SK-N-SH (cell line): ENCODE measurements at regions not wholly inside any gene's neighbourhood (a gene's known extent, or its start where the extent isn't known, plus 50 kb on each side); places are given as distances from the start of the nearest gene placed in this dataset.

Source experiments
- CTCF ChIA-PET: fragments of 300-600, 350-600 bp; formaldehyde crosslinking; extraction: SDS; loops from one replicate; lab custom pipeline; 2021; lab: Yijun Ruan, JAX
- POLR2A ChIA-PET: fragments of 350-600 bp; sonication (Branson Sonifier 250); formaldehyde crosslinking; extraction: SDS; loops from one replicate; lab custom pipeline; 2020; ENCODE audit warnings: antibody characterized with exemption, inconsistent platforms; lab: Yijun Ruan, JAX
- DNase-seq: peaks from one replicate; pipeline ENCODE4 v3.0.0; 2012
- H2AFZ ChIP-seq: fragments of 200-600 bp; sonication (generic); 2 replicates; pipeline ENCODE4 v1.8.1; 2016; ENCODE audit warnings: antibody characterized with exemption, mild to moderate bottlenecking, low read depth
- H3F3A ChIP-seq: fragments of 200-600 bp; sonication (generic); replicated peaks from 2 replicates; pipeline ENCODE3; 2016; ENCODE audit warnings: antibody characterized with exemption, mild to moderate bottlenecking; ENCODE audit not compliant: insufficient read depth
- H3K27ac ChIP-seq, 2 experiments: fragments of 200-500 bp in 1 of 2; fragments of 200-600 bp in 1 of 2; sonication (Bioruptor generic) in 1 of 2; sonication (generic), shearing (Covaris generic) in 1 of 2; 2 replicates each; pipeline versions ENCODE4 v1.5.1 to v1.6.1; 2014 to 2016; ENCODE audit warnings: low read depth in 2 of 2, inconsistent platforms in 1 of 2, low read length in 1 of 2, mild to moderate bottlenecking in 1 of 2, mixed read lengths in 1 of 2
- H3K27me3 ChIP-seq: fragments of 200-600 bp; sonication (generic), shearing (Covaris generic); 2 replicates; pipeline ENCODE4 v1.6.1; 2016; ENCODE audit warnings: mixed run types; ENCODE audit not compliant: insufficient read depth
- H3K36me3 ChIP-seq, 2 experiments: fragments of 200-500 bp in 1 of 2; fragments of 200-600 bp in 1 of 2; sonication (Bioruptor generic) in 1 of 2; sonication (generic) in 1 of 2; replicated peaks in 1 of 2; 2 replicates each; pipeline versions ENCODE3 to v1.5.1; 2014 to 2016; ENCODE audit warnings: low read length in 1 of 2, mild to moderate bottlenecking in 1 of 2; ENCODE audit not compliant: insufficient read depth in 2 of 2, control insufficient read depth in 1 of 2
- H3K4me1 ChIP-seq, 2 experiments: fragments of 200-500 bp in 1 of 2; fragments of 200-600 bp in 1 of 2; sonication (Bioruptor generic) in 1 of 2; sonication (generic), shearing (Covaris generic) in 1 of 2; 2 replicates each; pipeline versions ENCODE4 v1.5.1 to v1.6.1; 2014 to 2016; ENCODE audit warnings: low read depth in 1 of 2, low read length in 1 of 2, mixed run types in 1 of 2; ENCODE audit not compliant: insufficient read depth in 2 of 2, control insufficient read depth in 1 of 2
- H3K4me2 ChIP-seq: fragments of 200-600 bp; sonication (generic), shearing (Covaris generic); 2 replicates; pipeline ENCODE4 v1.6.1; 2017; ENCODE audit warnings: mixed run types
- H3K4me3 ChIP-seq, 2 experiments: fragments of 200-500 bp in 1 of 2; fragments of 200-600 bp in 1 of 2; sonication (Bioruptor generic) in 1 of 2; sonication (generic), shearing (Covaris generic) in 1 of 2; 2 replicates each; pipeline versions ENCODE4 v1.5.1 to v1.8.1; 2014 to 2016; ENCODE audit warnings: low read depth in 2 of 2, inconsistent platforms in 1 of 2, low read length in 1 of 2, mild to moderate bottlenecking in 1 of 2, mixed read lengths in 1 of 2, moderate library complexity in 1 of 2
- H3K79me2 ChIP-seq: fragments of 200-600 bp; sonication (generic); 2 replicates; pipeline ENCODE4 v1.8.1; 2017; ENCODE audit warnings: mild to moderate bottlenecking; ENCODE audit not compliant: insufficient read depth
- H3K9ac ChIP-seq: fragments of 200-600 bp; sonication (generic); 2 replicates; pipeline ENCODE4 v1.6.1; 2017; ENCODE audit warnings: mixed run types
- H3K9me2 ChIP-seq: fragments of 200-600 bp; sonication (generic); 2 replicates; pipeline ENCODE4 v1.6.1; 2017; ENCODE audit warnings: mixed run types
- H3K9me3 ChIP-seq: fragments of 200-600 bp; sonication (generic); 2 replicates; pipeline ENCODE4 v1.6.1; 2017; ENCODE audit warnings: mixed run types, mild to moderate bottlenecking, moderate library complexity
- H4K20me1 ChIP-seq: fragments of 200-600 bp; sonication (generic); 2 replicates; pipeline ENCODE4 v1.6.1; 2017; ENCODE audit warnings: mild to moderate bottlenecking, mixed run types; ENCODE audit not compliant: insufficient read depth
- CHD2 ChIP-seq: fragments of 150-350 bp; IDR thresholded peaks from 2 replicates; pipeline ENCODE4 v1.6.1; 2018; ENCODE audit warnings: low read length; ENCODE audit not compliant: partially characterized antibody
- CTCF ChIP-seq: fragments of 200-600 bp; sonication (generic); IDR thresholded peaks from 2 replicates; pipeline ENCODE4 v1.6.1; 2017; ENCODE audit warnings: antibody characterized with exemption, mild to moderate bottlenecking, moderate library complexity
- FOXM1 ChIP-seq: IDR thresholded peaks from 2 replicates; pipeline ENCODE4 v1.4.0; 2012; ENCODE audit warnings: low read depth, mild to moderate bottlenecking
- GATA2 ChIP-seq: sonication (generic); formaldehyde crosslinking; IDR thresholded peaks from 2 replicates; pipeline ENCODE4 v1.5.0; 2020; ENCODE audit warnings: mild to moderate bottlenecking, missing genetic modification reagents
- IRF3 ChIP-seq: fragments of 150-350 bp; IDR thresholded peaks from 2 replicates; pipeline ENCODE4 v1.6.1; 2016; ENCODE audit warnings: mild to moderate bottlenecking, low read depth, low read length
- JUND ChIP-seq: IDR thresholded peaks from 2 replicates; pipeline ENCODE4 v1.4.0; 2012
- MXI1 ChIP-seq: IDR thresholded peaks from 2 replicates; pipeline ENCODE4 v1.6.1; 2012; ENCODE audit warnings: mild to moderate bottlenecking, low read depth, low read length, improper control_type of control experiment
- NFIC ChIP-seq: IDR thresholded peaks from 2 replicates; pipeline ENCODE4 v1.4.0; 2012; ENCODE audit warnings: borderline replicate concordance
- NRF1 ChIP-seq: IDR thresholded peaks from 2 replicates; pipeline ENCODE4 v1.6.1; 2012; ENCODE audit warnings: low read depth, mild to moderate bottlenecking, low read length
- POLR2AphosphoS5 ChIP-seq: IDR thresholded peaks from 2 replicates; pipeline ENCODE4 v1.6.1; 2012; ENCODE audit warnings: low read depth, low read length
- RAD21 ChIP-seq: IDR thresholded peaks from 2 replicates; pipeline ENCODE4 v1.6.1; 2012; ENCODE audit warnings: mild to moderate bottlenecking, low read length
- RCOR1 ChIP-seq: fragments of 150-350 bp; IDR thresholded peaks from 2 replicates; pipeline ENCODE4 v1.6.1; 2017; ENCODE audit warnings: antibody characterized with exemption, low read length
- RFX5 ChIP-seq: IDR thresholded peaks from 2 replicates; pipeline ENCODE4 v1.6.1; 2012; ENCODE audit warnings: mild to moderate bottlenecking, improper control_type of control experiment, low read length
- TAF1 ChIP-seq: IDR thresholded peaks from 2 replicates; pipeline ENCODE4 v1.6.1; 2012; ENCODE audit warnings: low read depth, mild to moderate bottlenecking, low read length, moderate library complexity, borderline replicate concordance
- TCF12 ChIP-seq: IDR thresholded peaks from 2 replicates; pipeline ENCODE4 v1.4.0; 2012
- TEAD4 ChIP-seq: IDR thresholded peaks from 2 replicates; pipeline ENCODE4 v1.4.0; 2012; ENCODE audit warnings: mild to moderate bottlenecking, borderline replicate concordance; ENCODE audit not compliant: insufficient read depth
- USF1 ChIP-seq: IDR thresholded peaks from 2 replicates; pipeline ENCODE4 v1.4.0; 2012; ENCODE audit warnings: low read depth, borderline replicate concordance
- USF2 ChIP-seq: fragments of 150-350 bp; IDR thresholded peaks from 2 replicates; pipeline ENCODE4 v1.6.1; 2017; ENCODE audit warnings: antibody characterized with exemption, low read length, low read depth, borderline replicate concordance
- YY1 ChIP-seq: IDR thresholded peaks from 2 replicates; pipeline ENCODE4 v1.4.0; 2012; ENCODE audit warnings: low read depth, mild to moderate bottlenecking
- WGBS: methylation state at CpG from one replicate; pipeline ENCODE4 v1.1.6; 2017; ENCODE audit warnings: low lambda C conversion rate; 5-methylcytosine and 5-hydroxymethylcytosine counted together

GRCh38 chr2:120926463-120927264, 191.0 kb downstream of the GLI2 start:
- peaks cover 15% of the 10 kb centered on the region; the same call in 1 of the 2 replicates for H3K79me2 ChIP-seq
- H3K27me3 ChIP-seq, result no peaks in the 10 kb centered on the region
- no peaks in the 10 kb centered on the region for H3K9me2 ChIP-seq
- H2AFZ ChIP-seq, result no peak overlapping the region
- TF ChIP-seq TAF1, result no peak
- TF ChIP-seq YY1, result no peak
- no peak for TF ChIP-seq RFX5
- no peak for TF ChIP-seq CTCF
- TF ChIP-seq JUND, result no peak
- TF ChIP-seq CHD2, result no peak
- no peak for TF ChIP-seq TCF12
- no peak for TF ChIP-seq USF2
- no peak for TF ChIP-seq RCOR1
- no peak for TF ChIP-seq POLR2AphosphoS5
- no peak for TF ChIP-seq MXI1
- TF ChIP-seq IRF3, result no peak
- H4K20me1 ChIP-seq, result no peaks in the 10 kb centered on the region
- H3K4me1 ChIP-seq, result peaks cover 0 to 9% of the 10 kb centered on the region in 2 experiments; a peak in 2 of 4 replicates
- no peak overlapping the region for H3K9ac ChIP-seq
- ChIA-PET CTCF (interaction anchor here (0.8 kb wide), 1 partner anchor 145 kb away, joined by 3 read pairs; no protein-coding TSS in a partner anchor), POLR2A (no interaction called here)
- 88% methylated on average over 22 of the region's 28 CpGs for WGBS
- no peaks in the 10 kb centered on the region for H3K36me3 ChIP-seq
- H3K4me2 ChIP-seq, result no peak overlapping the region
- no peaks in the 10 kb centered on the region for H3K9me3 ChIP-seq
- DNase-seq, result no peak
- H3K27ac ChIP-seq, result no peak overlapping the region
- no peak overlapping the region for H3K4me3 ChIP-seq
- H3F3A ChIP-seq, result peaks cover 7% of the 10 kb centered on the region

- Histone ChIP-seq H3K27me3 (no peaks in the 10 kb centered on the region), H4K20me1 (no peaks in the 10 kb centered on the region), H3K36me3 (no peaks in the 10 kb centered on the region), H3K79me2 (peaks cover 20% of the 10 kb centered on the region; the same call in 1 of the 2 replicates), H3F3A (peaks cover 7% of the 10 kb centered on the region), H3K9ac (no peak overlapping the region), H3K27ac (no peak overlapping the region), H3K4me2 (no peak overlapping the region), H3K9me3 (no peaks in the 10 kb centered on the region), H3K4me3 (no peak overlapping the region), H3K9me2 (no peaks in the 10 kb centered on the region), H3K4me1 (peaks cover 0 to 9% of the 10 kb centered on the region in 2 experiments; a peak in 2 of 4 replicates), H2AFZ (no peak overlapping the region)
- POLR2A ChIA-PET, result interaction anchor here (0.7 kb wide), 1 partner anchor 121 kb away, joined by 3 read pairs; no protein-coding TSS in a partner anchor
- DNase-seq, result no peak
- CTCF ChIA-PET, result interaction anchor here (0.8 kb wide), 1 partner anchor 144 kb away, joined by 3 read pairs; no protein-coding TSS in a partner anchor
- 96% methylated on average over 11 of the region's 11 CpGs for WGBS
- TF ChIP-seq USF2, result no peak
- TF ChIP-seq RCOR1, result no peak
- no peak for TF ChIP-seq USF1
- TF ChIP-seq NFIC, result no peak
- no peak for TF ChIP-seq TEAD4
- TF ChIP-seq RAD21, result no peak
- TF ChIP-seq TCF12, result no peak
- no peak for TF ChIP-seq NRF1
- TF ChIP-seq CTCF, result no peak
- no peak for TF ChIP-seq POLR2AphosphoS5
- TF ChIP-seq FOXM1, result no peak
- TF ChIP-seq TAF1, result no peak
- no peak for TF ChIP-seq GATA2 (CRISPR knock-in tag)
These were observed 191.6 kb downstream of the GLI2 start for GRCh38 chr2:120927265-120927628.
